NT2/D1 (cell line): ENCODE measurements at regions not wholly inside any gene's neighbourhood (a gene's known extent, or its start where the extent isn't known, plus 50 kb on each side); places are given as distances from the start of the nearest gene placed in this dataset.
"Not testable (repeated sequence)": the region's sequence is repeated elsewhere in the genome, so short reads cannot be mapped to it uniquely, and the experiment has no call there.

Source experiments
- DNase-seq: peaks from one replicate; pipeline ENCODE4 v3.0.0-alpha.2; 2011; ENCODE audit warnings: low read depth, low spot score
- H3K27me3 ChIP-seq: 2 replicates; pipeline ENCODE4 v1.6.0; 2011; ENCODE audit warnings: mild to moderate bottlenecking; ENCODE audit not compliant: insufficient read length, insufficient read depth
- H3K36me3 ChIP-seq: 2 replicates; pipeline ENCODE4 v1.6.1; 2011; ENCODE audit warnings: mild to moderate bottlenecking, low read length, mixed read lengths; ENCODE audit not compliant: insufficient read depth, insufficient read length
- H3K4me1 ChIP-seq: 2 replicates; pipeline ENCODE4 v1.5.1; 2011; ENCODE audit not compliant: insufficient read depth, insufficient read length
- H3K4me3 ChIP-seq: 2 replicates; pipeline ENCODE4 v1.5.1; 2011; ENCODE audit warnings: low read depth; ENCODE audit not compliant: insufficient read length
- H3K9ac ChIP-seq: 2 replicates; pipeline ENCODE4 v1.6.0; 2011; ENCODE audit warnings: low read depth; ENCODE audit not compliant: insufficient read length
- H3K9me3 ChIP-seq: 2 replicates; pipeline ENCODE4 v1.5.1; 2011; ENCODE audit warnings: mild to moderate bottlenecking, low read length; ENCODE audit not compliant: insufficient read depth
- SUZ12 ChIP-seq: IDR thresholded peaks from 2 replicates; pipeline ENCODE4 v1.6.1; 2011; ENCODE audit not compliant: insufficient read length, insufficient read depth; ENCODE audit errors: extremely low read depth
- YY1 ChIP-seq: IDR thresholded peaks from 2 replicates; pipeline ENCODE4 v1.6.1; 2011; ENCODE audit not compliant: insufficient read length, insufficient read depth
- ZNF274 ChIP-seq: IDR thresholded peaks from 2 replicates; pipeline ENCODE4 v1.6.1; 2011; ENCODE audit warnings: mild to moderate bottlenecking, low read depth, low read length

DNA sequence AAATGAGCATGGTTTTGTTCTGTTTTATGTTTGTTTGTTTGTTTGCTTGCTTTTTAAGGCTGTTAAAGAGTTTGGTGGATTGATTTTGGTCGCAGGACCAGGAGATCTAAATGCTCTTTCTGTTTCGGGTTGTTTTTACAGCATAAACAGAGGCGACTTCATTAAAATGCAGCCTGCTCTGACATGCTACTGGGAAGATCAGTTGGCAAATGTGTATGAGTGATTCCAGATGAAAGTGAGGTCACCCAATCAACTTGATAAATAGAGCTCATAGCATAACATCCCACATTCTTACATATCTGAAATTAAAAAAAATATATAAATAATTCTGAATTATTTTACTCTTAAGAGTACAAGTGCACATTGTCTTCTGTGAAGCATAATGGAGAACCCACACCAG is 947.7 kb downstream of the GALC start:
- Histone ChIP-seq H3K36me3 (no peaks in the 10 kb centered on the region), H3K4me1 (no peaks in the 10 kb centered on the region), H3K9ac (no peak overlapping the region), H3K27me3 (no peaks in the 10 kb centered on the region), H3K9me3 (no peaks in the 10 kb centered on the region), H3K4me3 (no peak overlapping the region)
- no peak for DNase-seq
- TF ChIP-seq ZNF274, result no peak
- no peak for TF ChIP-seq YY1
- TF ChIP-seq SUZ12, result no peak

DNA sequence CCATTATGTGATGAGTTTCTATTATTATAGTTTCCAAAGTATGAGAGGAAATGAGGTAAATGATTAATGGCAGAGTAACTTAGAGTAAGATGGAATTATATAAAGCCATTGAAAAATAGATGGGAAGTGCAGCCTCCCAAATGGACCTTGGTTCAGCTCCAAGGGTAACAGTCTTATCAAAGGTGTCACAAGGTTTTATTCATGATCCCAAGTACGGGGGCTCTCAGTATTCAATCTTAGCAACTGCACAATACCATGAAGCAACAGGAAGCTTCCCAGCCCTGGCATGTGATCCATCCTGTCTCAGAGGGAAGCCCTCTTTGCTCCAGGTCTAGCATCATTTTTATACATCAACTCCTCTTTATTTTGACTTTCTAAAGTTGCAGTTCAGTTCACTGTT is 948.2 kb downstream of the GALC start:
- H3K27me3 ChIP-seq, result no peaks in the 10 kb centered on the region
- H3K4me3 ChIP-seq, result no peak overlapping the region
- H3K9ac ChIP-seq, result no peak overlapping the region
- TF ChIP-seq SUZ12, result no peak
- no peak for TF ChIP-seq ZNF274
- no peak for TF ChIP-seq YY1
- DNase-seq, result no peak
- H3K9me3 ChIP-seq, result no peaks in the 10 kb centered on the region
- no peaks in the 10 kb centered on the region for H3K4me1 ChIP-seq
- no peaks in the 10 kb centered on the region for H3K36me3 ChIP-seq

DNA sequence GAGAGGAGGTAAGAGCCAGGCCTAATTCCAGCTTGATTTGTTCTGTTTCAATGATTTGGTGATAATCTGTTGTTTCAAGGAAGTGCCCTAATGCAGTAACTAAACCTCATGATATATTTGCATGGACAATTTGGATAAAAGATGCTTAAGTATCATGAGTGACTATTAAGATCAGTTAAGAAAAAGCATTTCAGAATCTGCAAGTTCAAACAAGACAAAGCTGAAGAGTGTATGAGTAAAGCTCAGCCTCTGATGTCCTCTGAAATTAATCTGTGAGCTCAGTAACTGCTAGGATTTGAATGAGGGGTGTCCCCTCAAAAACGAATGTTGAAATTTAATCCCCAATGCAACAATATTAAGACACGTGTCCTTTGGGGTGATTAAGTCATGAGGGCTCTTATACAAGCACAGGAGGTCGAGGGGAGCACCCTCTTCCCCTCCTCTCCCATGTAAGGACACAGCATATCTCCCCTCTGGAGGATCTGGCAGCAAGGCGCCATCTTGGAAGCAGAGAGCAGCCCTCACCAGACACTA is 949.2 kb downstream of the GALC start:
- Histone ChIP-seq H3K27me3 (no peaks in the 10 kb centered on the region), H3K36me3 (no peaks in the 10 kb centered on the region), H3K9me3 (no peaks in the 10 kb centered on the region), H3K4me3 (no peak overlapping the region), H3K9ac (no peak overlapping the region), H3K4me1 (no peaks in the 10 kb centered on the region)
- TF ChIP-seq SUZ12 (no peak), ZNF274 (no peak), YY1 (no peak)
- DNase-seq, result no peak

DNA sequence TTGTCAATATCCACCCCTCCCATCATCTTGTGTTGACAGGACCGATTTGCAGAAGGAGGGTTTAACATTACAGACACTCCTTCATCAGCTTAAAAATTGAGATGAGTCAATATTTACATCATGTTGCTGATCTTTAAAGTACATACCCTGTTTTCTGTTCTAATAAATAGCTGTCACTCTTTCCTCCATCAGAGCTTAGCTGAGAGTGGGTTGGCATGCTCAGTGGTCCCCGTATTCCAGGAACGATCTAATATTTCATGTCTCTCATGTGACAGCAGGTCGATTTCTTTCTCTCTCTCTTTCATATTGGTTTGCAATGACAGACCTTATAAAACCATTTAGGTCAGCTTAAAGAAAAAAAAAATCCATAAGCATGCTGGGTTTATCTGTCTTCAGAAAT is 950.6 kb downstream of the GALC start:
- Histone ChIP-seq H3K9ac (no peak overlapping the region), H3K27me3 (no peaks in the 10 kb centered on the region), H3K36me3 (no peaks in the 10 kb centered on the region), H3K4me1 (no peaks in the 10 kb centered on the region), H3K9me3 (no peaks in the 10 kb centered on the region), H3K4me3 (no peak overlapping the region)
- DNase-seq, result no peak
- TF ChIP-seq YY1, result no peak
- TF ChIP-seq ZNF274, result no peak
- no peak for TF ChIP-seq SUZ12

DNA sequence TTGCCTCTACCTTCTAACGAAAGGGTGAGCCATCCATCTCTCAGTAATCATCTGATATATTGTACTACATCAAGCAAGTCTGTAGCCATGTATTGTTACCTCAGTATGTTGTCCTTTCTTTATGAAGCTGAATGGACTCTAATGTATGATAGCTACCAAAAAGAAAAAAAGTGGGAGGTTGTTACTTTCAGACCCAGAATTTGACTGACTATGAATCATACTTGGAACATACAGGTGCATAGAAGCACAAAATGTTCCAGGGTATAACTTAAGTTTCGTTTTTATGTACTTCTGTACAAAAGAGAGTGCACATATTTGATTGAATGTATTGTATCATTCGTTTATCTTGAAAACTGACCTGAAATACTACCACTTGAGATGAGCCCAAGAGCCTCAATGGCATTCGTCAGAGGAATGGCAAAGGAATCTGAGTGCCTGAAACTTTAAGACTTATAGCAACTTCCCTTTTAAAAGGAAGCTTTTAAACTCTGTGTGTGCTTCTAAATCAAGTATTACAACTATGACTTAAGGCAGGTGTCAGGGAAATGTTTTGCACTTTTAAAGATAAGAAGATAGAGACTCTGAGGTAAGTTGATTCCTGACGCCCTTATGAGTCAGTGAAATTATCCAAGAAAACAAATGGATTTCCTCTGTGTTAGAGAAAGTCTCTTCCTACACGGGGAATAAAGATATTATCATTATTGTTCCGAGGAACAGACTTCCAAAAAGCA is 951.5 kb downstream of the GALC start:
- Histone ChIP-seq H3K4me1 (no peaks in the 10 kb centered on the region), H3K36me3 (no peaks in the 10 kb centered on the region), H3K9ac (no peak overlapping the region), H3K27me3 (no peaks in the 10 kb centered on the region), H3K4me3 (no peak overlapping the region), H3K9me3 (no peaks in the 10 kb centered on the region)
- DNase-seq, result no peak
- TF ChIP-seq ZNF274 (no peak), YY1 (no peak), SUZ12 (no peak)

DNA sequence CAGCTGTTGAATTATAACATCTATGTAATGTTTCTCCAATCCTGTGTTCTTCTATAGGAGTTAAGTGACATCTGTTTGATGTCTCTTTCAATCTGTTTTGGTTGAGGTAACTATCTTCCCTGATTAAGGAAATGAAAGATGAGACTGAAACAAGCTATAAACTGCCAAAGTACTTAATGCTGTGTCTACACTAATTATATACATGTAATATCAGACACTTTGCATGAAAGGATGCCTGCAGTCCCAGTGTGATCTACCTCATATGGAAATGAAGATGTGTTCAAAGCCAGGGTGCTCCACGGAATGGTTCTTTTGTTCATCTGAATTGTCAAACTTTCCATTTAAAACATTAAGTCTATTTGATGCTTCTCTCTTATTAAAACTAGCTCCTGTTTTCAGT is 958.3 kb downstream of the GALC start:
- H3K4me3 ChIP-seq, result no peak overlapping the region
- no peaks in the 10 kb centered on the region for H3K36me3 ChIP-seq
- no peak for DNase-seq
- TF ChIP-seq YY1 (no peak), ZNF274 (no peak)
- no peaks in the 10 kb centered on the region for H3K27me3 ChIP-seq
- H3K9ac ChIP-seq, result no peak overlapping the region
- H3K4me1 ChIP-seq, result no peaks in the 10 kb centered on the region
- H3K9me3 ChIP-seq, result no peaks in the 10 kb centered on the region; the same call in 1 of the 2 replicates

DNA sequence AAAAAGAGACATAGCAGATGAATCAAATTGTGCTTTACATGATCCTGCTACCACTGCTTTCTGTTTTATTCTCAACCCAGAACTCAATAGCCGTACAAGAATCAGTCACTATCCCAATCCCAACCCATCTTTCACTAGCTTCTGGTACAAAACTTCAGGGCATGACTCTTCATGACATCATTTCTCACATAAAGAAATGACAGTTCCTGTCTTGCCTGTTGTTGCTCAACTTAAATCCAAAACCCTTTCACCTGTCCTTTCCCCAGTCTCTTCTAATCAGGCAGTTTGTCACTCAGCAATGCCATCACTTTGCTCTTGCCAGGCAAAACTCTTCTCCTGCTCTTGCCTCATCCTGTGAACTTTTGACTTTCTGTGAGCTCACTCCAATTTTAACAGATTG is 962.8 kb downstream of the GALC start:
- no peaks in the 10 kb centered on the region; the same call in 1 of the 2 replicates for H3K9me3 ChIP-seq
- no peaks in the 10 kb centered on the region for H3K36me3 ChIP-seq
- no peak overlapping the region for H3K4me3 ChIP-seq
- no peaks in the 10 kb centered on the region for H3K4me1 ChIP-seq
- H3K9ac ChIP-seq, result no peak overlapping the region
- TF ChIP-seq YY1 (no peak), ZNF274 (no peak), SUZ12 (no peak)
- no peak for DNase-seq
- H3K27me3 ChIP-seq, result no peaks in the 10 kb centered on the region

DNA sequence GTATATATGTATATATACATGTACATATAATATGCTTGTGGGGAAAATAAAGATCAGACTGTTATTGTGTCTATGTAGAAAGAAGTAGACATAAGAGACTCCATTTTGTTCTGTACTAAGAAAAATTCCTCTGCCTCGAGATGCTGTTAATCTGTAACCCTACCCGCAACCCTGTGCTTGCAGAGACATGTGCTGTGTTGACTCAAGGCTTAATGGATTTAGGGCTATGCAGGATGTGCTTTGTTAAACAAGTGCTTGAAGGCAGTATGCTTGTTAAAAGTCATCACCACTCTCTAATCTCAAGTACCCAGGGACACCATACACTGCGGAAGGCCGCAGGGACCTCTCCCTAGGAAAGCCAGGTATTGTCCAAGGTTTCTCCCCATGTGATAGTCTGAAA is 972.9 kb downstream of the GALC start:
- H3K4me3 ChIP-seq, H3K36me3 ChIP-seq, H3K9ac ChIP-seq, H3K27me3 ChIP-seq, H3K9me3 ChIP-seq, H3K4me1 ChIP-seq, DNase-seq: not testable (repeated sequence)
